A673 (cell line): ENCODE measurements at regions not wholly inside any gene's neighbourhood (a gene's known extent, or its start where the extent isn't known, plus 50 kb on each side); places are given as distances from the start of the nearest gene placed in this dataset.

Source experiments
- EZH2 ChIP-seq: fragments of 200-600 bp; sonication (generic); IDR thresholded peaks from 2 replicates; pipeline ENCODE4 v1.6.1; 2017; ENCODE audit warnings: borderline replicate concordance, low read depth, mild to moderate bottlenecking, mixed read lengths, antibody characterized with exemption, low read length; ENCODE audit not compliant: poor library complexity, severe bottlenecking
- TF ChIP-seq, protein P1 (sequence below): fragments of 300-800, 200-600 bp; sonication (generic); conservative IDR thresholded peaks from 2 replicates; pipeline ENCODE4 v1.5.1; 2017; ENCODE audit warnings: low read depth, mild to moderate bottlenecking, antibody characterized with exemption, low read length, moderate library complexity, mixed read lengths

- TF ChIP-seq, protein P1, sequence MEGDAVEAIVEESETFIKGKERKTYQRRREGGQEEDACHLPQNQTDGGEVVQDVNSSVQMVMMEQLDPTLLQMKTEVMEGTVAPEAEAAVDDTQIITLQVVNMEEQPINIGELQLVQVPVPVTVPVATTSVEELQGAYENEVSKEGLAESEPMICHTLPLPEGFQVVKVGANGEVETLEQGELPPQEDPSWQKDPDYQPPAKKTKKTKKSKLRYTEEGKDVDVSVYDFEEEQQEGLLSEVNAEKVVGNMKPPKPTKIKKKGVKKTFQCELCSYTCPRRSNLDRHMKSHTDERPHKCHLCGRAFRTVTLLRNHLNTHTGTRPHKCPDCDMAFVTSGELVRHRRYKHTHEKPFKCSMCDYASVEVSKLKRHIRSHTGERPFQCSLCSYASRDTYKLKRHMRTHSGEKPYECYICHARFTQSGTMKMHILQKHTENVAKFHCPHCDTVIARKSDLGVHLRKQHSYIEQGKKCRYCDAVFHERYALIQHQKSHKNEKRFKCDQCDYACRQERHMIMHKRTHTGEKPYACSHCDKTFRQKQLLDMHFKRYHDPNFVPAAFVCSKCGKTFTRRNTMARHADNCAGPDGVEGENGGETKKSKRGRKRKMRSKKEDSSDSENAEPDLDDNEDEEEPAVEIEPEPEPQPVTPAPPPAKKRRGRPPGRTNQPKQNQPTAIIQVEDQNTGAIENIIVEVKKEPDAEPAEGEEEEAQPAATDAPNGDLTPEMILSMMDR = no peak
- TF ChIP-seq EZH2 = no peak
Measured at GRCh38 chr11:80503990-80504389, 1063.2 kb upstream of the TENM4 start.
